Endothelial cell of umbilical vein (primary cell): ENCODE measurements at regions not wholly inside any gene's neighbourhood (a gene's known extent, or its start where the extent isn't known, plus 50 kb on each side); places are given as distances from the start of the nearest gene placed in this dataset.

Experiments used
- BruUV-seq: library from RNA; stranded (reverse); fragments of 400-500 nt; replicated peaks from 2 replicates; lab custom pipeline; 2021; lab: Mats Ljungman, UMichigan
- CTCF ChIA-PET: fragments of 300-600, 350-600 bp; sonication (Branson Sonifier 250); formaldehyde crosslinking; loops from one replicate; lab custom pipeline; 2021; ENCODE audit warnings: antibody characterized with exemption, inconsistent platforms; lab: Charles Lee
- POLR2A ChIA-PET: fragments of 300-600, 350-600 bp; sonication (Branson Sonifier 250); formaldehyde crosslinking; loops from one replicate; lab custom pipeline; 2021; ENCODE audit warnings: antibody characterized with exemption, inconsistent platforms; lab: Charles Lee
- DNase-seq: peaks from one replicate; pipeline ENCODE4 v3.0.0-alpha.2; 2011; ENCODE audit warnings: low read depth, low spot score
- FAIRE-seq: peaks from 2 replicates; lab custom pipeline; 2011; peaks lifted over from hg19 to GRCh38; lab: Jason Lieb, UNC
- H2AFZ ChIP-seq: 2 replicates; pipeline ENCODE4 v1.6.0; 2012; ENCODE audit warnings: low read depth, low read length, control low read depth, inconsistent platforms
- H3K27ac ChIP-seq: 2 replicates; pipeline ENCODE4 v1.5.1; 2011; ENCODE audit warnings: low read depth, mild to moderate bottlenecking, control low read depth, low read length, moderate library complexity; ENCODE audit not compliant: insufficient read depth
- H3K27me3 ChIP-seq, 2 experiments: 2 replicates each; pipeline versions ENCODE4 v1.6.0 to v1.6.1; 2011; ENCODE audit warnings: low read length in 2 of 2, mixed read lengths in 1 of 2; ENCODE audit not compliant: control insufficient read depth in 2 of 2, insufficient read depth in 2 of 2
- H3K36me3 ChIP-seq, 2 experiments: 2 replicates in 1 of 2; 3 replicates in 1 of 2; pipeline ENCODE4 v1.5.1; 2011; ENCODE audit warnings: low read length in 2 of 2, mild to moderate bottlenecking in 1 of 2, moderate library complexity in 1 of 2; ENCODE audit not compliant: control insufficient read depth in 2 of 2, insufficient read depth in 2 of 2; ENCODE audit errors: extremely low read depth in 1 of 2
- H3K4me1 ChIP-seq: 3 replicates; pipeline ENCODE4 v1.5.1; 2011; ENCODE audit warnings: mild to moderate bottlenecking, low read length; ENCODE audit not compliant: control insufficient read depth, insufficient read depth; ENCODE audit errors: extremely low read depth
- H3K4me2 ChIP-seq: 2 replicates; pipeline ENCODE4 v1.6.1; 2011; ENCODE audit warnings: low read length, control low read depth, mixed read lengths; ENCODE audit not compliant: insufficient read depth
- H3K4me3 ChIP-seq, 3 experiments: fragments of 200-600 bp in 1 of 3; sonication (generic), shearing (Covaris generic) in 1 of 3; replicated peaks in 1 of 3; 2 replicates each; pipeline ENCODE4 v1.5.1; 2011 to 2016; ENCODE audit warnings: control low read depth in 3 of 3, low read length in 3 of 3, mild to moderate bottlenecking in 2 of 3, inconsistent platforms in 1 of 3, low read depth in 1 of 3, moderate library complexity in 1 of 3; ENCODE audit not compliant: insufficient read depth in 1 of 3
- H3K79me2 ChIP-seq: 2 replicates; pipeline ENCODE4 v1.6.0; 2012; ENCODE audit warnings: low read length, inconsistent platforms; ENCODE audit not compliant: control insufficient read depth, insufficient read depth
- H3K9ac ChIP-seq: replicated peaks from 2 replicates; pipeline ENCODE3; 2011; ENCODE audit warnings: low read length, control low read depth; ENCODE audit not compliant: insufficient read depth; ENCODE audit errors: extremely low read depth
- H3K9me1 ChIP-seq: replicated peaks from 3 replicates; pipeline ENCODE4 v1.6.0; 2011; ENCODE audit warnings: mild to moderate bottlenecking, low read length; ENCODE audit not compliant: control insufficient read depth, insufficient read depth; ENCODE audit errors: extremely low read depth
- H3K9me3 ChIP-seq: replicated peaks from 2 replicates; pipeline ENCODE4 v1.5.1; 2012; ENCODE audit warnings: low read length, inconsistent platforms; ENCODE audit not compliant: control insufficient read depth, insufficient read depth
- H4K20me1 ChIP-seq: replicated peaks from 2 replicates; pipeline ENCODE3; 2011; ENCODE audit warnings: mild to moderate bottlenecking, low read length; ENCODE audit not compliant: control insufficient read depth, insufficient read depth; ENCODE audit errors: extremely low read depth
- CTCF ChIP-seq, 2 donors: IDR thresholded peaks; 1 replicate in 1 of 2; 2 replicates in 1 of 2; pipeline ENCODE4 v1.5.1; 2011; ENCODE audit warnings: low read length in 2 of 2, mild to moderate bottlenecking in 2 of 2, moderate library complexity in 2 of 2, control low read depth in 1 of 2, inconsistent platforms in 1 of 2, low read depth in 1 of 2; ENCODE audit not compliant: insufficient read depth in 1 of 2; ENCODE audit errors: extremely low read depth in 1 of 2
- EZH2 ChIP-seq: IDR thresholded peaks from 2 replicates; pipeline ENCODE4 v1.6.1; 2012; ENCODE audit warnings: borderline replicate concordance, low read depth, mild to moderate bottlenecking, moderate library complexity, low read length, inconsistent platforms; ENCODE audit not compliant: severe bottlenecking
- FOS ChIP-seq: IDR thresholded peaks from 2 replicates; pipeline ENCODE4 v1.6.1; 2011; ENCODE audit warnings: mild to moderate bottlenecking, low read length, moderate library complexity, borderline replicate concordance; ENCODE audit not compliant: insufficient read depth
- GATA2 ChIP-seq: IDR thresholded peaks from 2 replicates; pipeline ENCODE4 v1.7.0; 2011; ENCODE audit warnings: low read depth, mild to moderate bottlenecking, moderate library complexity, mixed read lengths, low read length; ENCODE audit not compliant: insufficient read length, insufficient read depth
- JUN ChIP-seq: IDR thresholded peaks from 2 replicates; pipeline ENCODE4 v1.6.1; 2011; ENCODE audit warnings: borderline replicate concordance, low read depth; ENCODE audit not compliant: insufficient read length, insufficient read depth
- MAX ChIP-seq: IDR thresholded peaks from 2 replicates; pipeline ENCODE4 v1.6.1; 2011; ENCODE audit not compliant: insufficient read depth, insufficient read length
- MYC ChIP-seq: IDR thresholded peaks from one replicate; pipeline ENCODE4 v1.6.1; 2011; ENCODE audit warnings: mild to moderate bottlenecking, low read depth, low read length
- POLR2A ChIP-seq: IDR thresholded peaks from 2 replicates; pipeline ENCODE4 v1.6.1; 2012; ENCODE audit warnings: low read depth, mild to moderate bottlenecking, control low read depth, low read length
- POLR2AphosphoS5 ChIP-seq: IDR thresholded peaks from 2 replicates; pipeline ENCODE4 v1.6.1; 2012; ENCODE audit warnings: low read depth, mild to moderate bottlenecking, control low read depth, low read length, moderate library complexity; ENCODE audit not compliant: insufficient read depth
- dilution Hi-C: fragments of 300-500 bp; cut with MboI; formaldehyde crosslinking; loops from one replicate; pipeline ENCODE4 v1.15.0; 2019; ENCODE audit warnings: low sequenced_read_pairs; ENCODE audit not compliant: extremely low pct_ligation_motif_present
- intact Hi-C: fragments of 100-400 bp; cut with micrococcal nuclease; formaldehyde crosslinking; loops from one replicate; pipeline ENCODE4 v1.10.0; 2022

DNA sequence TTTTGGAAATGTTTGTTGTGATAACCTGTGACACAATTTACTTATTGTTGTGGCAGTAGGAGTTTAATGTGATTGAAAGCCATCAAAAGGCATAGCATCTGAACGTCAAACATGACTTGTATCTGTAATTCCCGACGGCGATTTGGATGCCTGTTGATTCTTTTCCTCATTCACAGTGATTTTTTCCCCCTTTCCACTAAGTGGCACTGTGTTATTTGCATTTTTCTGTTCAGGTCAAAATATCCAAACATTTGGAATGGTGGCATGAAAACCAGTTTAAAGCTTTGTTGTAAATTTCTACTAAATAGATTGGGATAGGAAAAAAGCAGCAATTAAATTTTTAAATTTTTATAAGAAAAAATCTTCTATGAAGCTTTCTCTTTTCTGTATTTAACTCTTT, 259.9 kb upstream of the KCNH8 start:
- Histone ChIP-seq H3K36me3 (no peaks in the 10 kb centered on the region), H4K20me1 (no peaks in the 10 kb centered on the region), H3K4me1 (no peaks in the 10 kb centered on the region), H3K9ac (no peak overlapping the region), H3K79me2 (no peaks in the 10 kb centered on the region), H3K9me1 (no peaks in the 10 kb centered on the region), H3K4me3 (no peak overlapping the region), H2AFZ (no peak overlapping the region), H3K9me3 (peaks cover 2% of the 10 kb centered on the region), H3K4me2 (no peak overlapping the region), H3K27me3 (no peaks in the 10 kb centered on the region), H3K27ac (no peak overlapping the region)
- DNase-seq (no peak), FAIRE-seq (no peak)
- intact Hi-C loops, result no loop called here
- CTCF ChIA-PET, result no interaction called here
- TF ChIP-seq POLR2AphosphoS5 (no peak), MYC (no peak), EZH2 (no peak), CTCF (IDR thresholded peaks at IDR 0.05; ENCODE audit: extremely low read depth in 1 of 2, insufficient read depth in 1 of 2, low read depth in 1 of 2, low read length in 2 of 2) (no peak), JUN (no peak), FOS (no peak), GATA2 (no peak), MAX (no peak), POLR2A (no peak)
- BruUV-seq, result no TSS peak
- dilution Hi-C loops, result no loop called here
- POLR2A ChIA-PET, result no interaction called here
